Osteoblast (primary cell): ENCODE measurements at regions not wholly inside any gene's neighbourhood (a gene's known extent, or its start where the extent isn't known, plus 50 kb on each side); places are given as distances from the start of the nearest gene placed in this dataset.
A peak's percentile ranks its signal among the peaks of the same experiment; 100 is the strongest.

Source experiments
- DNase-seq: peaks from one replicate; pipeline ENCODE4 v3.0.0; 2011; ENCODE audit warnings: low spot score, mixed read lengths; ENCODE audit not compliant: insufficient read length; ENCODE audit errors: missing footprints
- H2AFZ ChIP-seq: 2 replicates; pipeline ENCODE4 v1.6.0; 2011; ENCODE audit warnings: mild to moderate bottlenecking, low read length
- H3K27ac ChIP-seq: 2 replicates; pipeline ENCODE4 v1.5.1; 2011; ENCODE audit warnings: mild to moderate bottlenecking, low read depth, low read length, moderate library complexity
- H3K27me3 ChIP-seq: 2 replicates; pipeline ENCODE4 v1.6.0; 2012; ENCODE audit warnings: mild to moderate bottlenecking, control low read depth, inconsistent platforms, low read length, moderate library complexity; ENCODE audit not compliant: insufficient read depth
- H3K36me3 ChIP-seq: 2 replicates; pipeline ENCODE4 v1.5.1; 2011; ENCODE audit warnings: mild to moderate bottlenecking, low read length, control low read depth, moderate library complexity; ENCODE audit not compliant: insufficient read depth
- H3K4me1 ChIP-seq: 2 replicates; pipeline ENCODE4 v1.5.1; 2011; ENCODE audit warnings: mild to moderate bottlenecking, low read length, control low read depth, moderate library complexity; ENCODE audit not compliant: insufficient read depth
- H3K4me2 ChIP-seq: 2 replicates; pipeline ENCODE4 v1.6.0; 2011; ENCODE audit warnings: mild to moderate bottlenecking, low read length; ENCODE audit not compliant: insufficient read depth
- H3K4me3 ChIP-seq: fragments of 200-600 bp; sonication (generic); 3 replicates; pipeline ENCODE4 v1.5.1; 2012; ENCODE audit warnings: mild to moderate bottlenecking, low read length, inconsistent platforms; ENCODE audit not compliant: insufficient read depth
- H3K79me2 ChIP-seq: 2 replicates; pipeline ENCODE4 v1.6.0; 2012; ENCODE audit warnings: mild to moderate bottlenecking, low read length, control low read depth, inconsistent platforms; ENCODE audit not compliant: insufficient read depth
- H3K9me3 ChIP-seq: 2 replicates; pipeline ENCODE4 v1.5.1; 2011; ENCODE audit warnings: low read depth, low read length, control low read depth
- H4K20me1 ChIP-seq: 2 replicates; pipeline ENCODE4 v1.6.0; 2012; ENCODE audit warnings: mild to moderate bottlenecking, low read length, control low read depth; ENCODE audit not compliant: insufficient read depth
- CTCF ChIP-seq: IDR thresholded peaks from 2 replicates; pipeline ENCODE4 v1.5.1; 2011; ENCODE audit warnings: mild to moderate bottlenecking, low read depth, low read length, moderate library complexity; ENCODE audit errors: extremely low read depth

DNA sequence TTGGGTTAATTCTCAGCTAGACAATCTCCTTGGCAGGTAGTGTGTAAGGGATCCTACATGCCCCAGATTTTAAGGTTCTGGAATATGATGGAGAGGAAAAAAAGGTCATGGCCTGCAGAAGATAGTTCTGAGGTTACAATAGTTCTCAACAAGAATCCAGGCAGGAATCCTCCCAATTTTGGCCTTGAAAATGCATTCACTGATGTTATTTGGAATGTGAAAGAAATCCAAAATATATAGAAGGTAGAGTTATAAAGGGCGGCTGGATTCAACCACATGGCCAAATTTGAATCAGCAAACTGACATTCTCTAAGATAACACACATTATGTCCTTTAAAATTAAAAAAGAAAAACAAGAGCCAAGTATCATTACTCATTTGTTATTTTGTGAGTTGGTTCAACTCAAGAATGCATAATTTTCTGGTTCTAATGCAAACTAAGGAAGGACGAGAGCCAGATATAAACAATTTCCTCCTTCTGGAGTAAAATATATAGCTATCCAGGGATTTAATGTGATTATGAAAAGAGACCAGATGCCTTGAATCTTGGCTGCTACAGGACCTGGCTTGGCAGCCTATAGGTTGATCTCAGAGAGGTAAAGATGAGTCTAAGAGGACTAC is 177.0 kb upstream of the G2E3 start:
- Histone ChIP-seq H2AFZ (no peak overlapping the region), H3K27ac (no peak overlapping the region), H4K20me1 (no peaks in the 10 kb centered on the region), H3K79me2 (no peaks in the 10 kb centered on the region), H3K4me2 (no peak overlapping the region), H3K4me1 (no peaks in the 10 kb centered on the region), H3K9me3 (no peaks in the 10 kb centered on the region), H3K36me3 (no peaks in the 10 kb centered on the region), H3K4me3 (no peak overlapping the region), H3K27me3 (peaks cover 2% of the 10 kb centered on the region)
- TF ChIP-seq CTCF, result no peak
- no peak for DNase-seq

GRCh38 chr14:30385925-30386324 is 173.0 kb upstream of the G2E3 start:
- Histone ChIP-seq H3K27me3 (peaks cover 4% of the 10 kb centered on the region), H3K27ac (no peak overlapping the region), H3K4me1 (no peaks in the 10 kb centered on the region), H4K20me1 (no peaks in the 10 kb centered on the region), H3K36me3 (no peaks in the 10 kb centered on the region), H3K9me3 (no peaks in the 10 kb centered on the region), H3K79me2 (no peaks in the 10 kb centered on the region), H3K4me2 (no peak overlapping the region), H3K4me3 (no peak overlapping the region), H2AFZ (no peak overlapping the region)
- DNase-seq, result no peak
- TF ChIP-seq CTCF, result no peak

GRCh38 chr14:30387871-30388270 is 171.1 kb upstream of the G2E3 start:
- no peak for DNase-seq
- no peaks in the 10 kb centered on the region for H3K79me2 ChIP-seq
- peaks cover 4% of the 10 kb centered on the region for H3K27me3 ChIP-seq
- H3K27ac ChIP-seq, result no peak overlapping the region
- no peak overlapping the region for H3K4me3 ChIP-seq
- H4K20me1 ChIP-seq, result no peaks in the 10 kb centered on the region
- H3K4me2 ChIP-seq, result no peak overlapping the region
- TF ChIP-seq CTCF, result no peak
- no peak overlapping the region for H2AFZ ChIP-seq
- no peaks in the 10 kb centered on the region for H3K36me3 ChIP-seq
- H3K4me1 ChIP-seq, result no peaks in the 10 kb centered on the region
- no peaks in the 10 kb centered on the region for H3K9me3 ChIP-seq

- no peaks in the 10 kb centered on the region for H3K9me3 ChIP-seq
- H2AFZ ChIP-seq, result no peak overlapping the region
- no peak overlapping the region for H3K27ac ChIP-seq
- TF ChIP-seq CTCF, result no peak
- peak; percentile 23 for DNase-seq
- H3K4me2 ChIP-seq, result no peak overlapping the region
- H3K27me3 ChIP-seq, result peaks cover 4% of the 10 kb centered on the region
- no peaks in the 10 kb centered on the region for H4K20me1 ChIP-seq
- no peak overlapping the region for H3K4me3 ChIP-seq
- no peaks in the 10 kb centered on the region for H3K79me2 ChIP-seq
- H3K4me1 ChIP-seq, result no peaks in the 10 kb centered on the region
- H3K36me3 ChIP-seq, result no peaks in the 10 kb centered on the region
Observed at GRCh38 chr14:30389134-30389876, 169.7 kb upstream of the G2E3 start.
